Left cardiac atrium (tissue), 4 donors: ENCODE measurements at regions not wholly inside any gene's neighbourhood (a gene's known extent, or its start where the extent isn't known, plus 50 kb on each side); places are given as distances from the start of the nearest gene placed in this dataset.
"Not testable (repeated sequence)": the region's sequence is repeated elsewhere in the genome, so short reads cannot be mapped to it uniquely, and the experiment has no call there.

Source experiments
- ATAC-seq, 2 donors: fragments of 200-7000 bp; cut with Tn5 transposase; one replicate each; pipeline ENCODE4 v1.9.1; 2020; ENCODE audit warnings: mild to moderate bottlenecking in 2 of 2, moderate library complexity in 2 of 2
- DNase-seq: peaks from one replicate; pipeline ENCODE4 v3.0.0-alpha.2; 2020
- intact Hi-C, 2 donors: fragments of 100-400 bp; cut with DNase I; formaldehyde crosslinking; loops; one replicate each; pipeline versions ENCODE4 v1.14.1 to v1.15.1; 2022 to 2023
- donor health status: DM: no; HTN: yes; CAD: no.
- donor health status: DM: no; HTN: yes; CAD: no; lungs with severe emphysema.
- donor health status: DM: yes; HTN: yes; CAD: no.
- donor health status: Dilated cardiomyopathy.

- no peak for ATAC-seq
- no peak for DNase-seq
- intact Hi-C loops: no loop called here
Observed at GRCh38 chr16:87093804-87094555, 223.2 kb downstream of the C16orf95 start.

- no peak for ATAC-seq
- DNase-seq: no peak
- intact Hi-C loops: no loop called here
Observed at GRCh38 chr16:87094556-87094865, 222.7 kb downstream of the C16orf95 start.

GRCh38 chr16:87095271-87095670 is 221.9 kb downstream of the C16orf95 start:
- DNase-seq (no peak), ATAC-seq (no peak)
- intact Hi-C loops: no loop called here

GRCh38 chr16:87096746-87097333 is 220.4 kb downstream of the C16orf95 start:
- intact Hi-C loops: no loop called here

GRCh38 chr16:87098361-87098760 is 218.8 kb downstream of the C16orf95 start:
- intact Hi-C loops: no loop called here
- ATAC-seq: no peak
- no peak for DNase-seq

More at GRCh38 chr16:87096746-87097333, 220.4 kb downstream of the C16orf95 start:
- DNase-seq (no peak), ATAC-seq (no peak)

- intact Hi-C loops: no loop called here
- DNase-seq (no peak), ATAC-seq (no peak)
Observed at GRCh38 chr16:87098976-87099720, 218.0 kb downstream of the C16orf95 start.

- DNase-seq (no peak), ATAC-seq (no peak)
- intact Hi-C loops: no loop called here
Observed at GRCh38 chr16:87100306-87101058, 216.7 kb downstream of the C16orf95 start.

GRCh38 chr16:87101903-87102302 is 215.3 kb downstream of the C16orf95 start:
- DNase-seq: no peak
- ATAC-seq: peak in 1 of 2 donors; percentile 68
- intact Hi-C loops: no loop called here

- no peak for ATAC-seq
- intact Hi-C loops: no loop called here
- DNase-seq: no peak
Observed at GRCh38 chr16:87107201-87107600, 210.0 kb downstream of the C16orf95 start.

GRCh38 chr16:87108278-87108677 is 208.9 kb downstream of the C16orf95 start:
- ATAC-seq (no peak), DNase-seq (no peak)
- intact Hi-C loops: no loop called here

- intact Hi-C loops: no loop called here
- DNase-seq (no peak), ATAC-seq (no peak)
Observed at GRCh38 chr16:87108941-87109340, 208.3 kb downstream of the C16orf95 start.

GRCh38 chr16:87114832-87115231 is 202.4 kb downstream of the C16orf95 start:
- intact Hi-C loops: no loop called here
- no peak for DNase-seq
- ATAC-seq: no peak

- ATAC-seq (no peak), DNase-seq (no peak)
- intact Hi-C loops: no loop called here
Observed at GRCh38 chr16:87115646-87116045, 201.5 kb downstream of the C16orf95 start.

GRCh38 chr16:87117936-87118335 is 199.3 kb downstream of the C16orf95 start:
- DNase-seq (no peak), ATAC-seq (no peak)
- intact Hi-C loops: no loop called here

GRCh38 chr16:87119168-87119567 is 198.0 kb downstream of the C16orf95 start:
- no peak for DNase-seq
- no peak for ATAC-seq
- intact Hi-C loops: no loop called here

GRCh38 chr16:87119748-87120147 is 197.4 kb downstream of the C16orf95 start:
- ATAC-seq: no peak
- DNase-seq: no peak
- intact Hi-C loops: no loop called here

- ATAC-seq (no peak), DNase-seq (no peak)
- intact Hi-C loops: no loop called here
Observed at GRCh38 chr16:87121816-87122215, 195.4 kb downstream of the C16orf95 start.

- ATAC-seq: no peak
- no peak for DNase-seq
- intact Hi-C loops: no loop called here
Observed at GRCh38 chr16:87123356-87124001, 193.7 kb downstream of the C16orf95 start.

GRCh38 chr16:87124405-87124804 is 192.8 kb downstream of the C16orf95 start:
- ATAC-seq, DNase-seq, intact Hi-C loops: not testable (repeated sequence)
